OCI-LY1 (cell line): ENCODE measurements at regions not wholly inside any gene's neighbourhood (a gene's known extent, or its start where the extent isn't known, plus 50 kb on each side); places are given as distances from the start of the nearest gene placed in this dataset.

ENCODE experiments used
- EZH2 ChIP-seq: fragments of 200-600 bp; sonication (generic), shearing (Covaris generic); IDR thresholded peaks from 2 replicates; pipeline ENCODE4 v1.8.0; 2017; ENCODE audit warnings: borderline replicate concordance, mixed run types, mild to moderate bottlenecking, antibody characterized with exemption, low read length, moderate library complexity, mixed read lengths
- TF ChIP-seq, protein P1 (sequence below): fragments of 200-600 bp; sonication (generic), shearing (Covaris generic); IDR thresholded peaks from 2 replicates; pipeline ENCODE4 v1.5.1; 2017; ENCODE audit warnings: mild to moderate bottlenecking, antibody characterized with exemption, low read length, moderate library complexity, mixed read lengths

- TF ChIP-seq, protein P1, sequence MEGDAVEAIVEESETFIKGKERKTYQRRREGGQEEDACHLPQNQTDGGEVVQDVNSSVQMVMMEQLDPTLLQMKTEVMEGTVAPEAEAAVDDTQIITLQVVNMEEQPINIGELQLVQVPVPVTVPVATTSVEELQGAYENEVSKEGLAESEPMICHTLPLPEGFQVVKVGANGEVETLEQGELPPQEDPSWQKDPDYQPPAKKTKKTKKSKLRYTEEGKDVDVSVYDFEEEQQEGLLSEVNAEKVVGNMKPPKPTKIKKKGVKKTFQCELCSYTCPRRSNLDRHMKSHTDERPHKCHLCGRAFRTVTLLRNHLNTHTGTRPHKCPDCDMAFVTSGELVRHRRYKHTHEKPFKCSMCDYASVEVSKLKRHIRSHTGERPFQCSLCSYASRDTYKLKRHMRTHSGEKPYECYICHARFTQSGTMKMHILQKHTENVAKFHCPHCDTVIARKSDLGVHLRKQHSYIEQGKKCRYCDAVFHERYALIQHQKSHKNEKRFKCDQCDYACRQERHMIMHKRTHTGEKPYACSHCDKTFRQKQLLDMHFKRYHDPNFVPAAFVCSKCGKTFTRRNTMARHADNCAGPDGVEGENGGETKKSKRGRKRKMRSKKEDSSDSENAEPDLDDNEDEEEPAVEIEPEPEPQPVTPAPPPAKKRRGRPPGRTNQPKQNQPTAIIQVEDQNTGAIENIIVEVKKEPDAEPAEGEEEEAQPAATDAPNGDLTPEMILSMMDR: no peak
- TF ChIP-seq EZH2: no peak
These were observed 289.7 kb downstream of the DKK2 start for GRCh38 chr4:106746451-106746850.
